GM21786 (cell line): ENCODE measurements at regions not wholly inside any gene's neighbourhood (a gene's known extent, or its start where the extent isn't known, plus 50 kb on each side); places are given as distances from the start of the nearest gene placed in this dataset.

ENCODE experiments used
- ATAC-seq: cut with Tn5 transposase; IDR thresholded peaks from one replicate; pipeline ENCODE4 v1.9.1; 2021; ENCODE audit not compliant: unreplicated experiment

GRCh38 chr7:84506151-84506550 is 311.6 kb upstream of the SEMA3A start:
- no peak for ATAC-seq

GRCh38 chr7:84502239-84502638 is 307.6 kb upstream of the SEMA3A start:
- ATAC-seq = no peak

GRCh38 chr7:84497873-84498272 is 303.3 kb upstream of the SEMA3A start:
- ATAC-seq = no peak

- no peak for ATAC-seq
These were observed 300.5 kb upstream of the SEMA3A start for GRCh38 chr7:84495128-84495527.

- no peak for ATAC-seq
These were observed 297.8 kb upstream of the SEMA3A start for GRCh38 chr7:84492098-84493034.

- ATAC-seq = no peak
These were observed 296.1 kb upstream of the SEMA3A start for GRCh38 chr7:84490661-84491060.

GRCh38 chr7:84484502-84485079 is 290.0 kb upstream of the SEMA3A start:
- ATAC-seq = no peak

GRCh38 chr7:84482476-84482875 is 287.9 kb upstream of the SEMA3A start:
- ATAC-seq = no peak

- ATAC-seq = no peak
These were observed 284.5 kb upstream of the SEMA3A start for GRCh38 chr7:84479059-84479458.

GRCh38 chr7:84477786-84478478 is 283.3 kb upstream of the SEMA3A start:
- ATAC-seq = no peak

- ATAC-seq = no peak
These were observed 279.8 kb upstream of the SEMA3A start for GRCh38 chr7:84474436-84474835.

- no peak for ATAC-seq
These were observed 277.0 kb upstream of the SEMA3A start for GRCh38 chr7:84471576-84471975.

- no peak for ATAC-seq
These were observed 274.4 kb upstream of the SEMA3A start for GRCh38 chr7:84469034-84469433.

- no peak for ATAC-seq
These were observed 267.7 kb upstream of the SEMA3A start for GRCh38 chr7:84462259-84462658.

- ATAC-seq = no peak
These were observed 266.5 kb upstream of the SEMA3A start for GRCh38 chr7:84461093-84461492.

GRCh38 chr7:84455788-84456187 is 261.2 kb upstream of the SEMA3A start:
- ATAC-seq = no peak

- no peak for ATAC-seq
These were observed 259.8 kb upstream of the SEMA3A start for GRCh38 chr7:84454174-84454959.

GRCh38 chr7:84452618-84453017 is 258.0 kb upstream of the SEMA3A start:
- no peak for ATAC-seq

- no peak for ATAC-seq
These were observed 256.2 kb upstream of the SEMA3A start for GRCh38 chr7:84450772-84451171.

- no peak for ATAC-seq
These were observed 253.2 kb upstream of the SEMA3A start for GRCh38 chr7:84447636-84448293.
